ENCODE measurements at regions not wholly inside any gene's neighbourhood (a gene's known extent, or its start where the extent isn't known, plus 50 kb on each side); places are given as distances from the start of the nearest gene placed in this dataset.

DNA sequence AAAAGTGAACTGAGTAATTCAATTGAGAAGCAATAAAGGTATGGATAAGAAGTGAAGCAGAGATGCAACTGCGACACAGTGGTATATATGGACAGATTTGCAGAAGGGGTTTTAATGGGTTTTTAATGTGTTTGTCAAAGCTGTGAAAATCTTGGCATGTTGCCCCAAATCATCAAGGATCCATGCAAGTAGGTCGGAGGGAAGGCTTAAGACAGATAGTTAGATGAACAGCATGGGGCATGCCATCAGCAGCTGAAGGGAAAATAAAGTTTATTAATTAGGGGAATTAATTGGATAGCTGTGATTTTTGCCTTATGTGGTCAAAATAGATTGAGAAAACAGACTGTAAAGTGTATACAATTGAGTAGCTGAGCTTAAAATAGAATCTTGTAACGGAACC is 840.1 kb downstream of the JRKL start:
- no TSS peak for BruUV-seq (replicated peaks)
- Histone ChIP-seq H3K4me2 (ENCODE audit: insufficient read depth, low read length) (no peak overlapping the region), H2AFZ (ENCODE audit: low read depth, low read length) (no peak overlapping the region), H3K36me3 (ENCODE audit: control insufficient read depth in 2 of 2, extremely low read depth in 1 of 2, insufficient read depth in 2 of 2, low read length in 2 of 2) (no peaks in the 10 kb centered on the region), H3K4me3 (replicated peaks in 1 of 3; ENCODE audit: insufficient read depth in 1 of 3, low read depth in 1 of 3, low read length in 3 of 3) (no peak overlapping the region), H4K20me1 (replicated peaks; ENCODE audit: control insufficient read depth, extremely low read depth, insufficient read depth, low read length) (no peaks in the 10 kb centered on the region), H3K27me3 (ENCODE audit: control insufficient read depth in 2 of 2, insufficient read depth in 2 of 2, low read length in 2 of 2) (no peaks in the 10 kb centered on the region), H3K9me3 (replicated peaks; ENCODE audit: control insufficient read depth, insufficient read depth, low read length) (no peaks in the 10 kb centered on the region), H3K9ac (replicated peaks; ENCODE audit: extremely low read depth, insufficient read depth, low read length) (no peak overlapping the region), H3K79me2 (ENCODE audit: control insufficient read depth, insufficient read depth, low read length) (no peaks in the 10 kb centered on the region), H3K4me1 (ENCODE audit: control insufficient read depth, extremely low read depth, insufficient read depth, low read length) (no peaks in the 10 kb centered on the region), H3K27ac (ENCODE audit: insufficient read depth, low read depth, low read length) (no peak overlapping the region), H3K9me1 (replicated peaks; ENCODE audit: control insufficient read depth, extremely low read depth, insufficient read depth, low read length) (no peaks in the 10 kb centered on the region)
- no peak for FAIRE-seq
- POLR2A ChIA-PET, result no interaction called here
- intact Hi-C loops (cut with micrococcal nuclease) (no loop called here), dilution Hi-C loops (cut with MboI; ENCODE audit: extremely low pct_ligation_motif_present, low sequenced_read_pairs) (no loop called here)
- DNase-seq (ENCODE audit: low read depth, low spot score), result no peak
- TF ChIP-seq MYC (IDR thresholded peaks at IDR 0.05; ENCODE audit: low read depth, low read length), result no peak
- TF ChIP-seq, protein P1, sequence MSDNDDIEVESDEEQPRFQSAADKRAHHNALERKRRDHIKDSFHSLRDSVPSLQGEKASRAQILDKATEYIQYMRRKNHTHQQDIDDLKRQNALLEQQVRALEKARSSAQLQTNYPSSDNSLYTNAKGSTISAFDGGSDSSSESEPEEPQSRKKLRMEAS (IDR thresholded peaks at IDR 0.05; ENCODE audit: insufficient read depth, insufficient read length), result no peak
- TF ChIP-seq GATA2 (IDR thresholded peaks at IDR 0.05; ENCODE audit: insufficient read depth, insufficient read length, low read depth, low read length), result no peak
- TF ChIP-seq JUN (IDR thresholded peaks at IDR 0.05; ENCODE audit: borderline replicate concordance, insufficient read depth, insufficient read length, low read depth), result no peak
- TF ChIP-seq, protein P2, sequence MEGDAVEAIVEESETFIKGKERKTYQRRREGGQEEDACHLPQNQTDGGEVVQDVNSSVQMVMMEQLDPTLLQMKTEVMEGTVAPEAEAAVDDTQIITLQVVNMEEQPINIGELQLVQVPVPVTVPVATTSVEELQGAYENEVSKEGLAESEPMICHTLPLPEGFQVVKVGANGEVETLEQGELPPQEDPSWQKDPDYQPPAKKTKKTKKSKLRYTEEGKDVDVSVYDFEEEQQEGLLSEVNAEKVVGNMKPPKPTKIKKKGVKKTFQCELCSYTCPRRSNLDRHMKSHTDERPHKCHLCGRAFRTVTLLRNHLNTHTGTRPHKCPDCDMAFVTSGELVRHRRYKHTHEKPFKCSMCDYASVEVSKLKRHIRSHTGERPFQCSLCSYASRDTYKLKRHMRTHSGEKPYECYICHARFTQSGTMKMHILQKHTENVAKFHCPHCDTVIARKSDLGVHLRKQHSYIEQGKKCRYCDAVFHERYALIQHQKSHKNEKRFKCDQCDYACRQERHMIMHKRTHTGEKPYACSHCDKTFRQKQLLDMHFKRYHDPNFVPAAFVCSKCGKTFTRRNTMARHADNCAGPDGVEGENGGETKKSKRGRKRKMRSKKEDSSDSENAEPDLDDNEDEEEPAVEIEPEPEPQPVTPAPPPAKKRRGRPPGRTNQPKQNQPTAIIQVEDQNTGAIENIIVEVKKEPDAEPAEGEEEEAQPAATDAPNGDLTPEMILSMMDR (IDR thresholded peaks at IDR 0.05; ENCODE audit: extremely low read depth in 1 of 2, insufficient read depth in 1 of 2, low read depth in 1 of 2, low read length in 2 of 2), result no peak
- TF ChIP-seq POLR2AphosphoS5 (IDR thresholded peaks at IDR 0.05; ENCODE audit: insufficient read depth, low read depth, low read length), result no peak
- no peak for TF ChIP-seq EZH2 (IDR thresholded peaks at IDR 0.05; ENCODE audit: borderline replicate concordance, low read depth, low read length, severe bottlenecking)
- no peak for TF ChIP-seq POLR2A (IDR thresholded peaks at IDR 0.05; ENCODE audit: low read depth, low read length)
- no peak for TF ChIP-seq FOS (IDR thresholded peaks at IDR 0.05; ENCODE audit: borderline replicate concordance, insufficient read depth, low read length)
- CTCF ChIA-PET, result no interaction called here

All from endothelial cell of umbilical vein (primary cell).